ENCODE measurements at regions not wholly inside any gene's neighbourhood (a gene's known extent, or its start where the extent isn't known, plus 50 kb on each side); places are given as distances from the start of the nearest gene placed in this dataset.

DNA sequence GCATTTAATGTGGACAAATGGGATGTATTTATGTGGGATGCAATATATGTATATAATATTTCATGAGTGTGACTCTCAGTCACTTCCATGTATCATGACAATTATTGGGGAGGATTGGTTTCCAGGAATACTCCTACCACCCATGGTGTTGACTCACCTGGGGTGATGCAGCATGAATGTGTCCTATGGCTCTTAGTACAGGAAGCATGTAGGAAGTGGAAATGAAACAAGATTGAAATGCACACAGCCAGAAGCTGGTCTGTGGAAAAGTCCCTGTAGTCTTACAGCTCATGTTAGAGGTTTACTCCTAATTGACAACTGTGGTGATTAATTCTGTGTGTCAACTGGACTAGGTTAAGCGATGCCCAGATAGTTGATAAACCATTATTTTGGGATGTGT, 89.3 kb upstream of the HAAO start:
- no peak overlapping the region for H3K4me3 ChIP-seq (ENCODE audit: low read depth, low read length)
- no peak overlapping the region for H3K27ac ChIP-seq
- H3K36me3 ChIP-seq (replicated peaks) = no peaks in the 10 kb centered on the region
- H3K27me3 ChIP-seq (replicated peaks) = no peaks in the 10 kb centered on the region
- in situ Hi-C loops (cut with HindIII; ENCODE audit: low pct_ligation_motif_present, low sequenced_read_pairs) = no loop called here
- no peak for DNase-seq
- TF ChIP-seq, protein P1, sequence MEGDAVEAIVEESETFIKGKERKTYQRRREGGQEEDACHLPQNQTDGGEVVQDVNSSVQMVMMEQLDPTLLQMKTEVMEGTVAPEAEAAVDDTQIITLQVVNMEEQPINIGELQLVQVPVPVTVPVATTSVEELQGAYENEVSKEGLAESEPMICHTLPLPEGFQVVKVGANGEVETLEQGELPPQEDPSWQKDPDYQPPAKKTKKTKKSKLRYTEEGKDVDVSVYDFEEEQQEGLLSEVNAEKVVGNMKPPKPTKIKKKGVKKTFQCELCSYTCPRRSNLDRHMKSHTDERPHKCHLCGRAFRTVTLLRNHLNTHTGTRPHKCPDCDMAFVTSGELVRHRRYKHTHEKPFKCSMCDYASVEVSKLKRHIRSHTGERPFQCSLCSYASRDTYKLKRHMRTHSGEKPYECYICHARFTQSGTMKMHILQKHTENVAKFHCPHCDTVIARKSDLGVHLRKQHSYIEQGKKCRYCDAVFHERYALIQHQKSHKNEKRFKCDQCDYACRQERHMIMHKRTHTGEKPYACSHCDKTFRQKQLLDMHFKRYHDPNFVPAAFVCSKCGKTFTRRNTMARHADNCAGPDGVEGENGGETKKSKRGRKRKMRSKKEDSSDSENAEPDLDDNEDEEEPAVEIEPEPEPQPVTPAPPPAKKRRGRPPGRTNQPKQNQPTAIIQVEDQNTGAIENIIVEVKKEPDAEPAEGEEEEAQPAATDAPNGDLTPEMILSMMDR (IDR thresholded peaks at IDR 0.05; ENCODE audit: low read depth, low read length, missing control alignments) = no peak

- in situ Hi-C loops (cut with HindIII; ENCODE audit: low pct_ligation_motif_present, low sequenced_read_pairs) = no loop called here
- Histone ChIP-seq H3K36me3 (replicated peaks) (no peaks in the 10 kb centered on the region), H3K27ac (no peak overlapping the region), H3K4me3 (ENCODE audit: low read depth, low read length) (no peak overlapping the region), H3K27me3 (replicated peaks) (no peaks in the 10 kb centered on the region)
- TF ChIP-seq, protein P1 (IDR thresholded peaks at IDR 0.05; ENCODE audit: low read depth, low read length, missing control alignments) = no peak
- no peak for DNase-seq
These were observed 88.6 kb upstream of the HAAO start for GRCh38 chr2:42880738-42881690.

DNA sequence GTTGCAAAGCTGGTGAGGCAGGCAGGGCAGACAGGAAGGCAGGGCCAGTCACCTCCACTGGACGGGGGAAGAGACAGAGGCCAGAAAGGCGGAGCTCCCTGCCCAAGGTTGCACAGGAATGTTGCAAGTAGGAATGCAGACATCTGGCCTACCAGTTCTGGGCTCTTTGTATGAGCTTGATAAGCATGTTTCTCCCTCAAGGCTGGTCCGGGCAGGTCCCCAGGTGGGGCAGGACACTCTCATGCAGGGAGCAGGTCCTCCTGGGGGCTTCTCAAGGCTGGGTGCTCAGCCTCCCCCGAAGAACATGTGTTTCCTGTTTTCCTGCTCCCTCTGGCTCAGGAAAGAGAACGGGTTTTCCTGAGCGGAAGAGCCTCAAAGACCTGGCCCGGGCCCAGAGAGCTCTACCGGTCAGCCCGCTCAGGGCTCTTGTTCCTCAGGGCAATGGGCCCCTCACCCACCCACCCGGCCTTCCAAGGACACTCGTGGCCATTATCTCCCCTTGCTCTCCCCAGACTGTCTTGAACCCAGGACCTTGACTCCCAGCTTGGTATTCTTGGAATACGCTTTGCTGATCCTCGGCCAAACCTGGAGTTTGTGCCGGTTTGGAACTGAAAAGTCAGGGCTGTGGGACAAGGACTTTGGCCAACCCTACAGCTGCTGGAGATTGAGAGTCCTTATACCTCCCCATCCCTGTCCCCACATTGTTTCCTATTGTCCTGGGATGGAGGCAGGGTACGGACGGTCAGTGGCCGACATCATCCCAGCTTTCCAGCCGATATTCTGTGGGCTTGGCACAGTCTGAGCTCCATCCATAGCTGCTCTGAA, 87.7 kb upstream of the HAAO start:
- Histone ChIP-seq H3K36me3 (replicated peaks) (no peaks in the 10 kb centered on the region), H3K27me3 (replicated peaks) (no peaks in the 10 kb centered on the region), H3K27ac (no peak overlapping the region), H3K4me3 (ENCODE audit: low read depth, low read length) (no peak overlapping the region)
- DNase-seq = no peak
- in situ Hi-C loops (cut with HindIII; ENCODE audit: low pct_ligation_motif_present, low sequenced_read_pairs) = no loop called here
- TF ChIP-seq, protein P1 (IDR thresholded peaks at IDR 0.05; ENCODE audit: low read depth, low read length, missing control alignments) = no peak

- no peak for DNase-seq
- in situ Hi-C loops (cut with HindIII; ENCODE audit: low pct_ligation_motif_present, low sequenced_read_pairs) = no loop called here
- no peaks in the 10 kb centered on the region for H3K27me3 ChIP-seq (replicated peaks)
- H3K36me3 ChIP-seq (replicated peaks) = no peaks in the 10 kb centered on the region
- no peak overlapping the region for H3K27ac ChIP-seq
- H3K4me3 ChIP-seq (ENCODE audit: low read depth, low read length) = no peak overlapping the region
- TF ChIP-seq, protein P1 (IDR thresholded peaks at IDR 0.05; ENCODE audit: low read depth, low read length, missing control alignments) = no peak
These were observed 86.8 kb upstream of the HAAO start for GRCh38 chr2:42879121-42879705.

GRCh38 chr2:42878581-42878980, 86.2 kb upstream of the HAAO start:
- no peaks in the 10 kb centered on the region for H3K36me3 ChIP-seq (replicated peaks)
- H3K27me3 ChIP-seq (replicated peaks) = no peaks in the 10 kb centered on the region
- no peak for DNase-seq
- H3K4me3 ChIP-seq (ENCODE audit: low read depth, low read length) = no peak overlapping the region
- no peak overlapping the region for H3K27ac ChIP-seq
- in situ Hi-C loops (cut with HindIII; ENCODE audit: low pct_ligation_motif_present, low sequenced_read_pairs) = no loop called here
- TF ChIP-seq, protein P1 (IDR thresholded peaks at IDR 0.05; ENCODE audit: low read depth, low read length, missing control alignments) = no peak
